Naive B cell (primary cell): ENCODE measurements at regions not wholly inside any gene's neighbourhood (a gene's known extent, or its start where the extent isn't known, plus 50 kb on each side); places are given as distances from the start of the nearest gene placed in this dataset.

ENCODE experiments used
- ATAC-seq, 2 donors: fragments of 150-1000 bp; cut with Tn5 transposase; 2 replicates each; pipeline ENCODE4 v1.10.0; 2021; ENCODE audit warnings: low read depth in 2 of 2, mild to moderate bottlenecking in 2 of 2, moderate library complexity in 2 of 2
- DNase-seq: peaks from one replicate; pipeline ENCODE4 v3.0.0; 2022
- H3K27ac Mint-ChIP-seq, 6 donors: one replicate each; pipeline ENCODE4 v1.8.0; 2020 to 2022; ENCODE audit warnings: mild to moderate bottlenecking in 6 of 6, mixed read lengths in 6 of 6, moderate library complexity in 5 of 6, inconsistent platforms in 2 of 6
- H3K27me3 Mint-ChIP-seq, 3 donors: one replicate each; pipeline ENCODE4 v1.8.0; 2021 to 2022; ENCODE audit warnings: mixed read lengths in 3 of 3, mild to moderate bottlenecking in 1 of 3
- H3K36me3 Mint-ChIP-seq, 2 donors: one replicate each; pipeline ENCODE4 v1.8.0; 2020 to 2022; ENCODE audit warnings: mixed read lengths in 2 of 2, inconsistent platforms in 1 of 2, mild to moderate bottlenecking in 1 of 2
- H3K4me1 Mint-ChIP-seq, 3 donors: one replicate each; pipeline ENCODE4 v1.8.0; 2020 to 2022; ENCODE audit warnings: mixed read lengths in 3 of 3, inconsistent platforms in 1 of 3, mild to moderate bottlenecking in 1 of 3, moderate library complexity in 1 of 3
- H3K4me3 Mint-ChIP-seq, 8 donors: one replicate each; pipeline ENCODE4 v1.8.0; 2020 to 2022; ENCODE audit warnings: mild to moderate bottlenecking in 8 of 8, mixed read lengths in 8 of 8, moderate library complexity in 8 of 8, inconsistent platforms in 2 of 8
- H3K9me3 Mint-ChIP-seq, 7 donors: one replicate each; pipeline ENCODE4 v1.8.0; 2020 to 2022; ENCODE audit warnings: mixed read lengths in 7 of 7, mild to moderate bottlenecking in 5 of 7, inconsistent platforms in 2 of 7, moderate library complexity in 1 of 7

- ATAC-seq: no peak
- no peaks in the 10 kb centered on the region for H3K36me3 Mint-ChIP-seq
- H3K4me3 Mint-ChIP-seq: no peak overlapping the region
- H3K9me3 Mint-ChIP-seq: no peaks in the 10 kb centered on the region
- H3K27me3 Mint-ChIP-seq: peaks cover 22 to 71% (median 32%) of the 10 kb centered on the region in 3 donors
- no peak for DNase-seq
- peaks cover 0 to 12% (median 5%) of the 10 kb centered on the region in 3 donors for H3K4me1 Mint-ChIP-seq
- H3K27ac Mint-ChIP-seq: no peak overlapping the region
These were observed 319.5 kb downstream of the PIK3R1 start for GRCh38 chr5:68534956-68535520.

GRCh38 chr5:68538814-68539420 lies 323.4 kb downstream of the PIK3R1 start:
- no peaks in the 10 kb centered on the region for H3K36me3 Mint-ChIP-seq
- no peaks in the 10 kb centered on the region for H3K9me3 Mint-ChIP-seq
- H3K4me1 Mint-ChIP-seq: peaks cover 7 to 20% (median 18%) of the 10 kb centered on the region in 3 donors
- H3K27ac Mint-ChIP-seq: peak overlapping the region in 1 of 6 donors; percentile 49
- ATAC-seq (no peak), DNase-seq (no peak)
- H3K4me3 Mint-ChIP-seq: no peak overlapping the region
- peaks cover 21 to 51% (median 25%) of the 10 kb centered on the region in 3 donors for H3K27me3 Mint-ChIP-seq

- peaks cover 19 to 31% (median 20%) of the 10 kb centered on the region in 3 donors for H3K27me3 Mint-ChIP-seq
These were observed 325.4 kb downstream of the PIK3R1 start for GRCh38 chr5:68540798-68541590.

DNA sequence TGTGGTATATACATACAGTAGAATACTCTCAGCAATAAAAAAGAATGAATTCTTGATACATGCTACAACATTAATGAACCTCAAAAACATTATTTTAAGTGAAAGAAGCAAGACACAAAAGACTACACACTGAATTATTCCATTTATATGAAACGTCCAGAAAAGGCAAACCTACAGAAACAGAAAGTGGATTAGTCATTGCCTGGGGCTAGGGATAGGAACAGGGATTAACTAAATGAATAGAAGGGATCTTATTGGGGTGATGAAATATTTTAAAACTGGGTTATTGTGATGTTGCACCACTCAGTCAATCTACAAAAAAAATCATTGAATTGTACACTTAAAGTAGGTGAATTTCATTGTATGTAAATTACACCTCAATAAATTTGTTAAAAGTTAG lies 326.7 kb downstream of the PIK3R1 start:
- no peaks in the 10 kb centered on the region for H3K9me3 Mint-ChIP-seq
- no peak overlapping the region for H3K4me3 Mint-ChIP-seq
- H3K4me1 Mint-ChIP-seq: peaks cover 7 to 21% (median 20%) of the 10 kb centered on the region in 3 donors
- ATAC-seq (no peak), DNase-seq (no peak)
- H3K36me3 Mint-ChIP-seq: no peaks in the 10 kb centered on the region
- H3K27me3 Mint-ChIP-seq: peaks cover 20 to 30% (median 20%) of the 10 kb centered on the region in 3 donors
- H3K27ac Mint-ChIP-seq: no peak overlapping the region

More at GRCh38 chr5:68540798-68541590, 325.4 kb downstream of the PIK3R1 start:
- DNase-seq: no peak
- H3K4me3 Mint-ChIP-seq: no peak overlapping the region
- H3K36me3 Mint-ChIP-seq: no peaks in the 10 kb centered on the region
- H3K27ac Mint-ChIP-seq: peak overlapping the region in 1 of 6 donors; percentile 44
- no peak for ATAC-seq
- H3K4me1 Mint-ChIP-seq: peaks cover 7 to 21% (median 20%) of the 10 kb centered on the region in 3 donors
- H3K9me3 Mint-ChIP-seq: no peaks in the 10 kb centered on the region

DNA sequence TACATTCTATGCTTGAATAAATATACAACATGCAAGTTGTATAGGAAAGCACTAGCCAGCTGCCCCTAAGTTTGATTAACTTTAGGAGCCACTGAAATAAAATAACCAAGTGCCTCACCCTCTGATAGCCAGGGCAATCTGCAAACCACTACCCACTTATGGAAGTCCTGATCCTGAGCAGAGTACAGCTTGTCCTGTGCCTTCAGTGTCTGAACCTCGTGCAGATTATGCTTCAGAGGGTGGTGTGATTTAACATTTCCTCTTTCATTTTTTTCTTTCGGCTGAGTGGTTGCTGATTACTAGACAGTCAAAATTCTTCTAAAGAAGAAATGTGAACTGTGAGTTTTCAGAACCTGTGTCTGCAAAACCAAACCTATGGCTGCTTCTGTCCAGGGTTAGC lies 327.7 kb downstream of the PIK3R1 start:
- H3K9me3 Mint-ChIP-seq: no peaks in the 10 kb centered on the region
- no peaks in the 10 kb centered on the region for H3K36me3 Mint-ChIP-seq
- H3K27ac Mint-ChIP-seq: no peak overlapping the region
- peaks cover 7 to 21% (median 20%) of the 10 kb centered on the region in 3 donors for H3K4me1 Mint-ChIP-seq
- ATAC-seq (peak; percentile 59 to 65), DNase-seq (no peak)
- H3K4me3 Mint-ChIP-seq: peak overlapping the region in 5 of 8 donors; percentile 3 to 47 (median 33)
- peaks cover 17 to 29% (median 19%) of the 10 kb centered on the region in 3 donors for H3K27me3 Mint-ChIP-seq

DNA sequence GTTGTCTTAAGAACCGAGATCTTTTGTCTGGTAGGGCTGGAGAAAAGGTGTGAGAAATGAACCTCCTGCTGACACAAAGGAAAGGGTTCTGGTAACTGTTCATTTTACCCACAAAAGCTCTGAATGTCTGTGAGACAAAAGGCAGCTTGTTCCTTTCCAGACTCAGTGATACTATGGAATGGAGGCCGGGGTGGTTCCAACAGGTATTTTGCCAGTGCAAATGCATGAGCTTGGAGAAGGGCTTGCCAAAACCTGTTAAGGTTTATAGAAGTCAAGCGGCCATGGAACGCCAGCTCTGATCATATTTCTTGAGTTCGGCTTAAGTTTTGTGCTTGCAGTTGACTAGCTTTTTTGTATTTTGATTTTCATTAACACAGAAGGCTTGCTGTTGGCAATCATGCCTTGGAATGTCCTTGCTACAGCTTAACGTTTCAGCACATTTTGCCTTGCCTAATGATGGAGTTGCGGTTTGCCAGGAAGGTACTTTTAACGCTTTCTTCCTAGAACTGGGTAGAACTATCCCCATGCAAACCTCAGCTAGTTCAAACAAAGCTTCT lies 328.6 kb downstream of the PIK3R1 start:
- Mint-ChIP-seq H3K27me3 (peaks cover 9 to 20% (median 15%) of the 10 kb centered on the region in 3 donors), H3K4me3 (no peak overlapping the region), H3K27ac (no peak overlapping the region), H3K36me3 (no peaks in the 10 kb centered on the region), H3K9me3 (no peaks in the 10 kb centered on the region), H3K4me1 (peaks cover 7 to 24% (median 20%) of the 10 kb centered on the region in 3 donors)
- no peak for ATAC-seq
- DNase-seq: no peak

DNA sequence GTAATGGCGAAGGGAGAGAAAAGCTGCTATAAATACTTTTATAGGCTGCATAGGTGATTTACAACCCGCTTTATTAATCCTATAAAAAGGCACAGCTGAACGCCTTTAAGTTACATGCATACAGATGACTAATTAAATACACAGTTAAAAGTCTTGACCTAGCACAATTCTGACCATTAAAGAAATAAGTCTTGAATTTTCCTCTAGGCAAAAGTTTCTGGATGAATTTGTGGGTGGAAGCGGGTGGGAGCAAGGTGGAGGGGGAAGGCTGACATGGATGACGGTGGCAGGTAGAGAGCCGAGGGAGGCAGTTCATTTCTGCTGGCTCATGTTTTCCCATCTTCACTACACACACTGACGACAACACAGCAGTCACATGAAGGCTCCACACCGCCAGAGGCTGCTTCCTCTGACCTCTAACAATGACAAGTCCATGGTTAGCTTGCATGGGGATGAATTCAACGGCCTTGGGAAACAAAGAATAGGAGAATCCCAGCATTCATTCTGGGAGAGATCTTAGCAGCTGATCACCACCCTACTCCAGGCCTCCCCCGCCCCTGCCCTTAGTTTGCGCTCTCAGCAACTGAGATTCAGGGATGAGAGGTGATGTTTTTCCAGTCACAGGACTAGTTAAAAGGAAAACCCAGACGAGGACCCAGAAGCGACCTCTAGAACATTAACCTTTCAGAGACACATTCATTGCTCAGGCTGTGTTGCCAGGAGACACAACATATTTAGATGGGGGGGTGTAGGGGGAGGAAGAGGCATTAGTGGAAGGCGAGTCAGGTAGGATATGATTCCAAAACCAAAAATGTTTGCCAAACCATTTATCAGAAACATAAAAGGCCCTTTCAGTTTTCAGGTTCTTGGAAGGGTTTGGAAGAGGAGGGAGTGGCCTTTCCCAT lies 329.3 kb downstream of the PIK3R1 start:
- H3K27ac Mint-ChIP-seq: peak overlapping the region in 1 of 6 donors; percentile 5
- DNase-seq: no peak
- peaks cover 7 to 20% (median 20%) of the 10 kb centered on the region in 3 donors for H3K4me1 Mint-ChIP-seq
- no peak for ATAC-seq
- no peak overlapping the region for H3K4me3 Mint-ChIP-seq
- H3K27me3 Mint-ChIP-seq: peaks cover 4 to 12% (median 11%) of the 10 kb centered on the region in 3 donors
- H3K36me3 Mint-ChIP-seq: no peaks in the 10 kb centered on the region
- H3K9me3 Mint-ChIP-seq: no peaks in the 10 kb centered on the region

- H3K36me3 Mint-ChIP-seq: no peaks in the 10 kb centered on the region
- H3K27me3 Mint-ChIP-seq: peaks cover 3 to 5% (median 4%) of the 10 kb centered on the region in 3 donors
- DNase-seq (no peak), ATAC-seq (no peak)
- peak overlapping the region in 1 of 6 donors; percentile 13 for H3K27ac Mint-ChIP-seq
- no peaks in the 10 kb centered on the region for H3K9me3 Mint-ChIP-seq
- H3K4me3 Mint-ChIP-seq: no peak overlapping the region
- H3K4me1 Mint-ChIP-seq: peaks cover 7 to 20% (median 19%) of the 10 kb centered on the region in 3 donors
These were observed 330.2 kb downstream of the PIK3R1 start for GRCh38 chr5:68545636-68546295.

DNA sequence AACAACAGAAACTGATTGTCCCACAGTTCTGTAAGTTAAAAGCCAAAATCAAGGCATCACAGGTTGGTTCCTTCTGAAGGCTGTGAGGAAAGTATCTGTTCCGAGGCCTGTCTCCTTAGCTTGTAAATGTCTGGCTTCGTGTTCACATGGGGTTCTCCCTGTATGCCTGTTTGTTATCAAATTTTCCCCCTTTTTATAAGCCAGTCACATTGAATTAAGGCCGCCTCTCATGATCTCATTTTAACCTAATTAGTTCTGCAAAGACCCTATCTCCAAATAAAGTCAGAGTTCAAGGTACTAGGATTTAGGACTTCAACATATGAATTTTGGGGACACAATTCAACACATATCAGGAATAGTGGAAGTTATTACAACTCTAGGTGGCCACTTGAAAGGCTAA lies 331.5 kb downstream of the PIK3R1 start:
- Mint-ChIP-seq H3K4me3 (no peak overlapping the region), H3K36me3 (no peaks in the 10 kb centered on the region), H3K9me3 (peaks cover 0 to 3% (median 0%) of the 10 kb centered on the region in 7 donors), H3K4me1 (peaks cover 7 to 20% (median 16%) of the 10 kb centered on the region in 3 donors), H3K27ac (no peak overlapping the region), H3K27me3 (peaks cover 0 to 9% (median 4%) of the 10 kb centered on the region in 3 donors)
- ATAC-seq (no peak), DNase-seq (no peak)

DNA sequence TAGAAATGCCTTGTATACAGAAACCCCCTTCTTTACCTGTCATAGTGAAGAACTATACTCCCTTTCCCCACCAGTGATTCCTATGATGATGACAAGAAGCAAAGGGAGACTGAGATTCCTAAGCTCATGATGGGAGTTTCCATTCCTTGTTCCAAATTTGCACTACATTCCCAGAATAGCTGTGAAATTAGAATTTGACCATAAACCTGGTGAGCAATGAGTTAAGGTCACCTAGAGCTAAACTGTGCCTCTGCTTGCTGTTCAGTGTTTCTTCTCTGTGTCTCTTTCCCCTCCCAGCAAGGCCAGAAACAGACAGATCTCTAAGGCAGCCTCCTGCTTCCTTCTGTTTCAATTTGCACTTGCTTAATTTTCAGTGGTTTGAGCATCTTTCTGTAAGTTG lies 332.1 kb downstream of the PIK3R1 start:
- peaks cover 0 to 9% (median 4%) of the 10 kb centered on the region in 3 donors for H3K27me3 Mint-ChIP-seq
- no peaks in the 10 kb centered on the region for H3K36me3 Mint-ChIP-seq
- no peak for ATAC-seq
- peaks cover 0 to 7% (median 0%) of the 10 kb centered on the region in 7 donors for H3K9me3 Mint-ChIP-seq
- H3K4me1 Mint-ChIP-seq: peaks cover 7 to 18% (median 14%) of the 10 kb centered on the region in 3 donors
- no peak for DNase-seq
- H3K4me3 Mint-ChIP-seq: no peak overlapping the region
- H3K27ac Mint-ChIP-seq: no peak overlapping the region

DNA sequence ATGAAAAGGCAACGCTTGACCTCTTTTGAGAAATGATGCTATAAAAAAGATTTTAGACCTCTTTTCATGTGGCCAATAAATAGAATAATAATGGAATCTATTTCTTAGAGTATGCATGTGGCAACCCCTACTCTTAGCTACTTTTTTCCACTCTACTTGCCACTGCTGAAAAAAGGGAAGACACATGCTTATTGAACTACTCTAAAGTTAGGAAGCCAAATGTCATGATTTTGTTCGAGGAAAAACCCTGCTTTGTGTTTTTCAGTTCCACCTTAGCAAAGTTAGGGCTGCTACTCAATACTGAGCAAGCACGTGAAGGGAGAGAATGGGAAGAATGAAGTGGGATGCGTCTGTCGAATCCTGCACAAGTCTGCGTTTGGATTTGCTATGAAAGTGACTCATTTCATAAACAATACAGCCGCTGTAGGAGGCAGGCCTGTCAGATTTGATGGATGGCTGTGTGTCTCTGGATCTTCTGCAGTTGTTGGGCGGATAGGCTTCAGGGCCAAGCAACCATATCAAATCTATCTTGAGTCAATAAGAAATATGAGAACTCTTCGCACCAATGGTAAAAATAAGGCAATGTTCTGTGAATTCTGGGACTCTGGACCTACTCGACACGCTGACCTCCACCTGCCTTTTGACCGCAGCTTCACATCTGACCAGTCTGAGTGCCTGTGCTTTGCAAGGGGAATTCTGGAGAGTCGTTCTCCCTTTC lies 333.6 kb downstream of the PIK3R1 start:
- no peak for DNase-seq
- peaks cover 0 to 4% (median 0%) of the 10 kb centered on the region in 3 donors for H3K4me1 Mint-ChIP-seq
- H3K36me3 Mint-ChIP-seq: no peaks in the 10 kb centered on the region
- H3K4me3 Mint-ChIP-seq: no peak overlapping the region
- no peak for ATAC-seq
- peaks cover 0 to 9% (median 4%) of the 10 kb centered on the region in 3 donors for H3K27me3 Mint-ChIP-seq
- H3K27ac Mint-ChIP-seq: no peak overlapping the region
- H3K9me3 Mint-ChIP-seq: peaks cover 0 to 7% (median 0%) of the 10 kb centered on the region in 7 donors

DNA sequence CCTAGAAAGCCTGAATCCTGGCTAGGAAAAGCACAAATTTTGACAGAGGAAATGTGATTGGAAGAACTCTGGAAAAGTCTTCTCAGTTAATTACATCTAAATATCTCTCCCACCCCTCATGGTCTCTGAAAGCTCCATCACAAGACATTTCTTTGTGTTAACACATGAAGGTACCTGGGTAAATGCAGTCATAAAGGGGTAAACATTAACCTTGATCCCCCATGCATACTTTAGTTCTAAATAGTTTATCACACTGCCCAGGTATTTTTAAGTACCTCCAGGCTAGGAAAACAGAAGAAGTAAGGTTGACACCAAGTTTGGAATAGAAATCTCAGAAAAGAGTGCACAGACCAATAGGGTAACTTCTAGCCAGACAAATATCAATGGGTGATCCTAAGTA lies 334.5 kb downstream of the PIK3R1 start:
- no peak overlapping the region for H3K4me3 Mint-ChIP-seq
- H3K27me3 Mint-ChIP-seq: peaks cover 0 to 9% (median 4%) of the 10 kb centered on the region in 3 donors
- ATAC-seq: no peak
- DNase-seq: no peak
- H3K4me1 Mint-ChIP-seq: peaks cover 0 to 4% (median 0%) of the 10 kb centered on the region in 3 donors
- H3K9me3 Mint-ChIP-seq: peaks cover 0 to 7% (median 0%) of the 10 kb centered on the region in 7 donors
- H3K36me3 Mint-ChIP-seq: no peaks in the 10 kb centered on the region
- H3K27ac Mint-ChIP-seq: peak overlapping the region in 1 of 6 donors; percentile 57
